HCT116 (cell line): ENCODE measurements at regions not wholly inside any gene's neighbourhood (a gene's known extent, or its start where the extent isn't known, plus 50 kb on each side); places are given as distances from the start of the nearest gene placed in this dataset.

Source experiments
- CBX3 ChIP-seq: IDR thresholded peaks from 2 replicates; pipeline ENCODE4 v1.6.1; 2012; ENCODE audit warnings: low read depth
- CTCF ChIP-seq, 3 experiments: fragments of 200-600 bp in 1 of 3; sonication (generic) in 1 of 3; IDR thresholded peaks in 2 of 3; conservative IDR thresholded peaks in 1 of 3; 2 replicates each; pipeline ENCODE4 v1.5.1; 2012 to 2017; ENCODE audit warnings: low read depth in 2 of 3, low read length in 2 of 3, antibody characterized with exemption in 1 of 3, borderline replicate concordance in 1 of 3, control low read depth in 1 of 3, mild to moderate bottlenecking in 1 of 3, mixed read lengths in 1 of 3, mixed run types in 1 of 3, moderate library complexity in 1 of 3; ENCODE audit not compliant: insufficient read depth in 1 of 3
- ELF1 ChIP-seq: IDR thresholded peaks from 2 replicates; pipeline ENCODE4 v1.6.1; 2012; ENCODE audit warnings: low read depth, borderline replicate concordance
- EZH2 ChIP-seq: fragments of 200-600 bp; sonication (generic); IDR thresholded peaks from 2 replicates; pipeline ENCODE4 v1.6.1; 2017; ENCODE audit warnings: antibody characterized with exemption, mixed run types
- POLR2A ChIP-seq: IDR thresholded peaks from 2 replicates; pipeline ENCODE4 v1.7.0; 2011; ENCODE audit warnings: borderline replicate concordance; ENCODE audit not compliant: insufficient read depth, insufficient read length; ENCODE audit errors: extremely low read depth
- POLR2AphosphoS5 ChIP-seq: IDR thresholded peaks from 2 replicates; pipeline ENCODE4 v1.6.1; 2011; ENCODE audit warnings: mild to moderate bottlenecking, low read depth, low read length, moderate library complexity
- YY1 ChIP-seq: IDR thresholded peaks from 2 replicates; pipeline ENCODE4 v1.6.1; 2011; ENCODE audit warnings: low read length, low read depth, moderate library complexity, mild to moderate bottlenecking; ENCODE audit not compliant: insufficient replicate concordance; ENCODE audit errors: extremely low read depth

- TF ChIP-seq CTCF (IDR thresholded peaks at IDR 0.05 in 2 of 3, conservative IDR thresholded peaks at IDR 0.05 in 1 of 3; ENCODE audit: borderline replicate concordance in 1 of 3, insufficient read depth in 1 of 3, low read depth in 2 of 3, low read length in 2 of 3) (no peak), POLR2A (no peak), EZH2 (no peak), POLR2AphosphoS5 (no peak), ELF1 (no peak), YY1 (no peak), CBX3 (no peak)
Observed at GRCh38 chr5:58264276-58264675, 195.6 kb downstream of the PLK2 start.
